KOPT-K1 (cell line): ENCODE measurements at regions not wholly inside any gene's neighbourhood (a gene's known extent, or its start where the extent isn't known, plus 50 kb on each side); places are given as distances from the start of the nearest gene placed in this dataset.
"Not testable (repeated sequence)": the region's sequence is repeated elsewhere in the genome, so short reads cannot be mapped to it uniquely, and the experiment has no call there.

ENCODE experiments used
- H3K27ac ChIP-seq: fragments of 200-600 bp; sonication (generic); 2 replicates; pipeline ENCODE4 v1.5.1; 2016; ENCODE audit warnings: antibody characterized with exemption, mild to moderate bottlenecking, low read depth, low read length; ENCODE audit not compliant: poor library complexity, severe bottlenecking
- H3K36me3 ChIP-seq: fragments of 200-600 bp; sonication (generic); 2 replicates; pipeline ENCODE4 v1.5.1; 2017; ENCODE audit warnings: antibody characterized with exemption, mild to moderate bottlenecking, low read length, moderate library complexity; ENCODE audit not compliant: insufficient read depth
- H3K9me3 ChIP-seq: fragments of 200-600 bp; sonication (generic); 2 replicates; pipeline ENCODE4 v1.5.1; 2017; ENCODE audit warnings: antibody characterized with exemption, low read length, mild to moderate bottlenecking; ENCODE audit not compliant: insufficient read depth, poor library complexity, severe bottlenecking

DNA sequence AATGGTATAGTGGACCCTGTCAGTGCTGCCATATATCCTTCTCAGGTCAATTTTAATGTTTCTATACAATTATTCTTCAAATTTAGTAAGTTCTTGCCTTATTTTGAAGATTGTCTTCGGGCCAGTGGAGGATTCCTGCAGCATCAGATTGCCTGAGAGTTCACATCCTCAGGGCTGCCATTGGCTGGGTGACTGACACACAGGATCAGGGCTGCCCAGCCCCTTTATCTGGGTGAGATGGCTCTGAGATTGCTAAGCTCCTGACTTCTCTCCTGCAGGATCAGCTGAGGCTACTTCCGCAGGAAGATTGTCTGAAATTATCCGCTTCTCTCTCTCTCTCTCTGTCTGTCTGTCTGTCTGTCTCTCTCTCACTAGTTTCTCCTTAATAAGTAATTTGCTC is 567.4 kb downstream of the TSN start:
- Histone ChIP-seq H3K36me3 (no peaks in the 10 kb centered on the region), H3K9me3 (no peaks in the 10 kb centered on the region), H3K27ac (no peak overlapping the region)

DNA sequence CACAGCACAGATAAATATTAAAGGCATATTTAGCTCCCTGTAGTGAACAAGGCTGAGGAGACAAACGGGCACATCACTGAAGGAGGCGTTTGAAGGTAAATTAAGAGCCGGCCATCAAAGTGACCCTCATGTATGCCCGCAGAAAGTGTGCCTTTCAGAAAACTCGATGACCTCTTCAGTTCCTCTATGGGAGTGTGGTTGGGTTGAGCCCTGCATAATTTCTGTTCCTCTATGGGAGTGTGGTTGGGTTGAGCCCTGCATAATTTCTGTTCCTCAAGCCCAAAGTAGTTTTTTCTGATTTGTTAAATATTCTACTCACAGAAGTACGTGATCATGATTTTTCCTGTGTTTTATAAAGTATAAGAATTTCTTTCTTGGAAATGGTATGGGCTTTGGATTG is 568.5 kb downstream of the TSN start:
- Histone ChIP-seq H3K27ac (no peak overlapping the region), H3K36me3 (no peaks in the 10 kb centered on the region), H3K9me3 (no peaks in the 10 kb centered on the region)

DNA sequence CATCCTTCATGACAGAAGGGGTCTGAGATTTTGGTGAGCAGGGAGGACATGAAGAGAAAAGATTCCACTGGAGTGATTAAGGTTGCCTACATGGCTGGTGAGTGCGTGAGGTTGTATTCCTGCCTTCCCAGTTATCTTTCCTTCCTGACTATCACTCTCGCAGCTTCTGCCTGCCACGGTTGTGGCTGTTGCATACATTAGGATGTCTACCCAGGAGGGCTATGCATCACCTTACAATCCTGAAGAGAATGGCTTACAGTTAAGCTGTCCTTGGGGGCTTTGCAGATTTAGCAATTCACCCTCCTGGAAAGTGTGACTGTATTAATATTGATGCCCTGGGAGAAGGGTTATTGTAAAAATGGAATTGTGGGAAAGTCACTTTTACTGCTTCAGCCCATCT is 571.0 kb downstream of the TSN start:
- H3K9me3 ChIP-seq = no peaks in the 10 kb centered on the region
- no peaks in the 10 kb centered on the region for H3K36me3 ChIP-seq
- H3K27ac ChIP-seq = no peak overlapping the region

DNA sequence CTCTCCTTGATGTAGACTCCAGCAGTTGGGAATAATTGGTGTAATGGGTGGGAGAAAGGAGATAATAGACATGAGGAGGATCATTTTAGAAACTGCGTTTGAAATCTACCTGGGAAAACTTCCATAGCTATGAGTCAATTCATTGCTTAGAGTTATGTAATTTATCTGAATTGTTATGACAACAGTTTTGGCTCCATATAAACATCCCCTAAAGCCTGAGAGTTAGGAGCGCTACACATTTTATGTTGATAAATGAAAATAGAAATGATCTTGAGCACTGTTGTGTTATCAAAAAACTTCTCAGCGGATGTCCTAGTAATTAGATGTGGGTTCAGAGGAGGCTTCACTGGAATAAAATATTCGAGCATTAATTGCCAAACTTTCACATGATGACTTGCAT is 573.4 kb downstream of the TSN start:
- Histone ChIP-seq H3K9me3 (no peaks in the 10 kb centered on the region), H3K36me3 (no peaks in the 10 kb centered on the region), H3K27ac (no peak overlapping the region)

DNA sequence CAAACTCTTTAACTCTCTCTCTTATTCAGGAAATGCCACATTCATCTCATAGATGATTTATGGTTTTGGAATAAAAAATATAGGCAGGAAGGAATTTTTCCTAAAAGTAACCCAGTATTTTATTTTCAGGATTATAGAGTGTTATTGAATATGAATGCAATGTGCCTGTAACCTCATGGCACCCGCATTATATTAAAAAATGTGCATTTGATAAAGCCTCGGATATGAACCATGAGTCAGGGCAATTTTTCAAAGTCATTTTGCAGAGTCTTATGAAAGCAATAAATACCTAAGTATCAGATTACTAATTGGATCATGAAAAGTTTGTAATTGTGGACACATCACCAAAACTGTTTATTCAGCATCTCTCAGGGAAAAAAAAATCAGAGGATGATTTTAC is 573.8 kb downstream of the TSN start:
- Histone ChIP-seq H3K27ac (no peak overlapping the region), H3K36me3 (no peaks in the 10 kb centered on the region), H3K9me3 (no peaks in the 10 kb centered on the region)

DNA sequence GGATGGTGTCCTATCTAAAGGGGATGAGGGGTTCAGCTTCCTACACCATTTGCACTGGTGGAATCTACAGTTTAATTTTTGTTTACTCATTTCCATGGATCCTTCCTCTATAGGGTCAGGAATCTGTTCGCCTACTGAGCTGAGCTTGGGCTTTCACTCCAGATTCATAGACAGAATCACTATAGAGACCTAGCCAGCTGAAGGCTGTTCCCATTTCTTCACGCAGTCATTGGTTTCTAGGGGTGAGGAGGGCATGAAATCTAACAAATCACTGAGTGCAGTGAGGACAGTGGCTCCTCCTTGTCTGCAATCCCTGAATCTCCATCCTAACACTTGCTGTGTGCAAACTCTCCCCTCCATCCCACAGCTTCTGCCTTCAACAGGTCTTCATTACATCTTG is 578.5 kb downstream of the TSN start:
- Histone ChIP-seq H3K36me3 (no peaks in the 10 kb centered on the region), H3K27ac (no peak overlapping the region), H3K9me3 (no peaks in the 10 kb centered on the region)

DNA sequence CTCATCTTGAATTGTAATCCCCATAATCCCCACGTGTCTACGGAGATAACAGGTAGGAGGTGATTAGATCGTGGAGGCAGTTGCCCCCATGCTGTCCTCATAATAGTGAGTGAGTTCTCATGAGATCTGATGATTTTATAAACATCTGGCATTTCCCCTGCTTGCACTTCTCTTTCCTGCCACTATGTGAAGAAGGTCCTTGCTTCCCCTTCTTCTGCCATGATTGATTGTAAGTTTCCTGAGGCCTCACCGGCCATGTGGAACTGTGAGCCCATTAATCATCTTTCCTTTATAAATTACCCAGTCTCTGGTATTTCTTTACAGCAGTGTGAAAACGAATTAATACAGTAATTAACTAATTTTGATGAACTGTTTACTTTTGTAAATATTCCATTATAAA is 582.5 kb downstream of the TSN start:
- Histone ChIP-seq H3K27ac (no peak overlapping the region), H3K36me3 (no peaks in the 10 kb centered on the region), H3K9me3 (no peaks in the 10 kb centered on the region)

DNA sequence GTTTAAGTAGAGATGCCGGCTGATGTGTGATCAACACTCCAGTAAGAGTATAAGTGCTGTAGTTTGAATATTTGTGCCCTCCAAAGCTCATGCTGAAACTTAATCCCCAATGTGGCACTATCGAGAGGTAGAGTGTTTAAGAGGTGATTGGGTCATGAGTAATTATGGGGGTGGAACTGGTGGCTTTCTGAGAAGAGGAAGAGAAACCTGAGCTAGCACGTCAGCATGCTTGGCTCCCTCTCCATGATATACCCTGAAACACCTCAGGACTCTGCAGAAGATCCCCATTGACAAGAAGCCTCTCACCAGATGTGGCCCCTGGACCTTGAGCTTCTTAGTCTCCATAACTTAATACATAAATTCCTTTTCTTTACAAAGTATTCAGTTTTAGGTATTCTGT is 584.8 kb downstream of the TSN start:
- H3K36me3 ChIP-seq = no peaks in the 10 kb centered on the region
- H3K27ac ChIP-seq = no peak overlapping the region
- no peaks in the 10 kb centered on the region for H3K9me3 ChIP-seq

DNA sequence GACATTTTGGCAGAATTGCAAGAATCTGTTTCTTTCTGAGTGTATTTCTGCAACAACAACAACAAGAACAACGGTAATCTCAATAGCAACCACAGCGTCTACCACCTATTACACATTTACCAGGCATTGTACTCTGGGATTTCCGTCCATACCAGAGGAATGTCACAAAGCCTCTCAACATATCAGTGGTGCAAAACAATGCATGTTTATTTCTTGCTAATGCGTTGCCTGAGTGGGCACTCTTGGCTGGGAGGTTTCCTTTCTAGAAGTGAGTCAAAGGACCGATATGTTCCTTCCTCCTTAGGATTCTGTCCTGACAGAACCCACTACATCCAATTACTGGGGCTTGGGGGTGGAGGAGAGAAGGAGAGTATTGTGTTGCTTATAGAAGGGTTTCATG is 585.6 kb downstream of the TSN start:
- Histone ChIP-seq H3K27ac (no peak overlapping the region), H3K9me3 (no peaks in the 10 kb centered on the region), H3K36me3 (no peaks in the 10 kb centered on the region)

DNA sequence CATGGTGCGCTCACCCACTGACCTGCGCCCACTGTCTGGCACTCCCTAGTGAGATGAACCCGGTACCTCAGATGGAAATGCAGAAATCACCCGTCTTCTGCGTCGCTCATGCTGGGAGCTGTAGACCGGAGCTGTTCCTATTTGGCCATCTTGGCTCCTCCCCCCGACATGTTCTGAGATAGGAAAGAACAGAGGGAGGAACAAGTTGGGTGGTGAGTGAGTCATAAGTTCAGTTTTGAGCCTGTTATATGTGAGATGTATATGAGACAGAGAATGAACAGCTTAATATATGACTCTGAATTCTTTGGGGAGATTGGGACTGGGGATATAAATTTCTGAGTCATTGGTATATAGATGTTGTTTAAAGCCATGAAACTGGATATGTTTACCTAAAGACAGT is 596.7 kb downstream of the TSN start:
- H3K36me3 ChIP-seq, H3K27ac ChIP-seq, H3K9me3 ChIP-seq: not testable (repeated sequence)

DNA sequence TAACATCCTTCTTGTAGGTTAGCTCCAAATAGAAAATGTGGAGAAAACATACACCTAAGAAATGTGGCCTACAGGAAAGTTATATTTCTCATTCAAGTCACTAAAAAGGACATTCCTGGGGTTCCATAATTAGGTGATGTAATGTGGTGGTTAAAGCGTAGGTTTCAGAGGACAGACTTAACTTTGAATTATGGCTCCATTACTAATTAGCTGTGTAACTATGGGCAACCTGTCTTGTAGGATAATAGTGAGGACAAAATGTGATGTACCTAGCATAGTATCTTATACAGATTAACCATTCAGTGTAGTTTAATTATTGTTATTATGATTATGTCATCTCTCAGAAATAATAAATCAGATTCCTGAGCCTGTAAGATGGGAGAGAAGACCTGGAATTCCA is 602.5 kb downstream of the TSN start:
- H3K9me3 ChIP-seq = no peaks in the 10 kb centered on the region
- no peaks in the 10 kb centered on the region for H3K36me3 ChIP-seq
- H3K27ac ChIP-seq = no peak overlapping the region

DNA sequence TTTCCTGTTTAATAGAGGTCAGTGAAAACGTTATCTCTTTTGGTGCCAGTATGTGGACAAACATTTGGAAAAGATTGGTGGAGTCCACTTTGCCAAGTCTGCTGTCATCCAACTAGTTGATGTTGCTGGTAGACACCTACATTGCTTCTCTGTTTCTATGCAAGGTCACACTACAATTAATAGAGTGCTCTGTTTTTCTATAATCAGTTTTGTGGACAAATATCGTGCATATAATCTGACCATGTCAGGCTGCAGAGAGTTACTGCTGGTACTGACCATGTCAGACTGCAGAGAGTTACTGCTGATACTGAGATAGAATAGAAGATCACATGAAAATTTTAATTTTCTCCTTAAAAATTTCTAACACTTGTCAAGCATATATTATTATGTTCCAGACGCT is 603.3 kb downstream of the TSN start:
- H3K27ac ChIP-seq = no peak overlapping the region
- no peaks in the 10 kb centered on the region for H3K36me3 ChIP-seq
- H3K9me3 ChIP-seq = no peaks in the 10 kb centered on the region

DNA sequence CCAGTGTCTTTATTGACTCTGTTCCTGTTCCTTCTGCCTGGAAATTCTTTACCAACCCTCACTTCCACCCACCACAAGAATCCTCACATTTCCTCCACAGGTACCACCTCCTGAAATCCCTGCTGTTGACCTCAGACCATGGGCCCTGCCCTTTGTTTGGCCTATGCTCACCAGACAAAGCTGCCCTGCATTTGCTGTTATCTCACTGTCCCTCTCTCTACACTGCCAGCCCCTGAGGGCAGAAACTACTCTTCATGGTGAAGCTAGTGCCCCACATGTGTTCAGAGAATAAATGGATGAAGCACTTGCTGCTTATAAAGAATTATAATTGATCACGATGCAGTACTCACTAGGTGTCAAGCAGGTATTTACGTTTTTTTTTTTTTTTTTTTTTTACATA is 608.4 kb downstream of the TSN start:
- H3K9me3 ChIP-seq = no peaks in the 10 kb centered on the region
- no peaks in the 10 kb centered on the region for H3K36me3 ChIP-seq
- no peak overlapping the region for H3K27ac ChIP-seq

DNA sequence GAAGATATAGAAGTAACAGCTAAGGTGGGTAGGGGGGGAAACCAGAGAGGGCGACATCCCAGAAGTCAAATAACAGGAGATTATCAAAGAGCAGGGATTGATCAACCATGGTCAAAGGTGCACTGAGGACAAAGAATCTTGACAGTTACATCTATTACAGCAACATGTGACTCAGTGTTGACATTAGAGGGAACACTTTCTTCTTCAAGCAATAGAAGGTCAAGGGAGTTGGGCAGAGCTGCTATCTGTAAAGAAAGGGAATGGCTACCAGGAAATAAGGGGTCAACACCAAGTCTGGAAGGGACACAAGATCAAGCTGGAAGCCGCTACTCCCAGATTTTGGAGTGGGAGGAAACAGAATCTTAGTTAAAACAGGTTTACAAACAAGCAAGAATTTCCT is 611.0 kb downstream of the TSN start:
- Histone ChIP-seq H3K9me3 (no peaks in the 10 kb centered on the region), H3K27ac (no peak overlapping the region), H3K36me3 (no peaks in the 10 kb centered on the region)

DNA sequence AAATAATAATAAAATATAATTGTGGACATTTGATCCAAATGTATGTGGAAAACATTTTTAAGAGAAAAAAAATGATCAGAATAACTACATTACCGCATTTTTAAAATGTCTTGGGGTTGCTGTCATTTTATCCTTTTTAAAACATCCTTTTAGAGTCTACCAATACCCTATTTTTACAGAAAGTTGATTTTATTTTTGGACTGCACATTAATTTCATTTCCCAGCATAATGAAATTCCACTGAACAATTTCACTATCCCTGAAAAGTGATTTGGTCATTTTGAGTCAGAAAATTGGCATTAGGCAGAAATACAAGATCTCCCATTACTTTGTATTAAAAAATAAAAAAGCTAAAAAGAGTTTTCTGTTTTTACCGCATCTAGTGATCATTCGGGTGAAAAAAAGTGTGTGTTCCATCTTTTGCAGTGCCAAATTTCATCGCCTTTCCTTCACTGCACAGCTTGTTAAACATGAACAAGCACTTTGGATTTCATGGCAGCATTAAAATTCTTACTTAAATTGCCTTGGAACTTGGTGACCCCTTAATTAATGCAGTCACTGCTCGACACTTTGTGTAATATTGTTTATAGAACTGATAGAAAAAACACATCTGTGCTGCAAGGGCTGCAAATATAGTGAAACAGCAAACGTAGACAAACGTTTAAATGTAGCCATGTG is 611.7 kb downstream of the TSN start:
- no peaks in the 10 kb centered on the region for H3K36me3 ChIP-seq
- no peak overlapping the region for H3K27ac ChIP-seq
- H3K9me3 ChIP-seq = no peaks in the 10 kb centered on the region

DNA sequence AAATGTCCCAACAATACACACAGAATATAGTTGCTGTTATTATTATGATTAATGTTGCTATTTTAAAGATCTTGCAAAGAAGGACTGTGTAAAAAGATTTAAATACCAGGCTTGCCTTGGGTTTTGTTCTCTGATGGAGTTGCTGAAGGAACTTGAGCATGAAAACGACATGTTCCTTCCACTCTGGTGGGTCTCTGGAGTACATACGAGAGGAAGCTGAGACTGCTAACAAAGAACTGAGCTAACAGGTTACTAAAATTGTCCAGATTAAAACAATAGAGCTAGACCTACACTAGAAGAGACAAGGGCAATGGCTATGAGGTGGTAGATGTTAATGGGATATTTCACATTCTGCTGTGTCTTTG is 612.2 kb downstream of the TSN start:
- H3K27ac ChIP-seq = no peak overlapping the region
- H3K36me3 ChIP-seq = no peaks in the 10 kb centered on the region
- H3K9me3 ChIP-seq = no peaks in the 10 kb centered on the region
